Fibroblast of lung (primary cell): ENCODE measurements at regions not wholly inside any gene's neighbourhood (a gene's known extent, or its start where the extent isn't known, plus 50 kb on each side); places are given as distances from the start of the nearest gene placed in this dataset.

ENCODE experiments used
- DNase-seq, 2 donors: peaks; one replicate each; pipeline versions ENCODE4 v3.0.0 to v3.0.0-alpha.2; 2010; ENCODE audit warnings: low read depth in 2 of 2
- H2AFZ ChIP-seq: 2 replicates; pipeline ENCODE4 v1.5.1; 2012; ENCODE audit warnings: low read length, control low read depth, inconsistent platforms
- H3K27ac ChIP-seq: 2 replicates; pipeline ENCODE4 v1.5.1; 2011; ENCODE audit warnings: low read length, control low read depth; ENCODE audit not compliant: insufficient read depth
- H3K27me3 ChIP-seq: 2 replicates; pipeline ENCODE4 v1.5.1; 2011; ENCODE audit warnings: mild to moderate bottlenecking, low read length; ENCODE audit not compliant: control insufficient read depth, insufficient read depth
- H3K36me3 ChIP-seq: 2 replicates; pipeline ENCODE4 v1.5.1; 2011; ENCODE audit warnings: low read length; ENCODE audit not compliant: control insufficient read depth, insufficient read depth
- H3K4me1 ChIP-seq: 2 replicates; pipeline ENCODE4 v1.5.1; 2011; ENCODE audit warnings: low read length; ENCODE audit not compliant: control insufficient read depth, insufficient read depth; ENCODE audit errors: extremely low read depth
- H3K4me2 ChIP-seq: 2 replicates; pipeline ENCODE4 v1.5.1; 2011; ENCODE audit warnings: low read length, control low read depth; ENCODE audit not compliant: insufficient read depth; ENCODE audit errors: extremely low read depth
- H3K4me3 ChIP-seq, 4 experiments: fragments of 200-600 bp in 1 of 4; sonication (generic) in 1 of 4; replicated peaks in 1 of 4; 2 replicates each; pipeline ENCODE4 v1.5.1; 2011 to 2016; ENCODE audit warnings: low read length in 4 of 4, low read depth in 3 of 4, mild to moderate bottlenecking in 3 of 4, control low read depth in 2 of 4, inconsistent platforms in 1 of 4, mixed read lengths in 1 of 4; ENCODE audit not compliant: insufficient read depth in 1 of 4; ENCODE audit errors: control extremely low read depth in 1 of 4
- H3K79me2 ChIP-seq: 2 replicates; pipeline ENCODE4 v1.5.1; 2012; ENCODE audit warnings: mild to moderate bottlenecking, low read length, inconsistent platforms; ENCODE audit not compliant: control insufficient read depth, insufficient read depth
- H3K9ac ChIP-seq: 2 replicates; pipeline ENCODE4 v1.5.1; 2011; ENCODE audit warnings: mild to moderate bottlenecking, low read length, control low read depth; ENCODE audit not compliant: insufficient read depth
- H3K9me3 ChIP-seq: 2 replicates; pipeline ENCODE4 v1.5.1; 2012; ENCODE audit warnings: low read depth, low read length; ENCODE audit not compliant: control insufficient read depth, insufficient read depth
- H4K20me1 ChIP-seq: 2 replicates; pipeline ENCODE4 v1.5.1; 2011; ENCODE audit warnings: low read length; ENCODE audit not compliant: control insufficient read depth, insufficient read depth; ENCODE audit errors: extremely low read depth
- EZH2 ChIP-seq: IDR thresholded peaks from 2 replicates; pipeline ENCODE4 v1.5.1; 2012; ENCODE audit warnings: low read length, control low read depth, mild to moderate bottlenecking; ENCODE audit errors: missing control alignments
- TF ChIP-seq, protein P1 (sequence below), 2 donors: IDR thresholded peaks in 1 of 2; conservative IDR thresholded peaks in 1 of 2; 1 replicate in 1 of 2; 2 replicates in 1 of 2; pipeline ENCODE4 v1.5.1; 2011 to 2012; ENCODE audit warnings: low read length in 2 of 2, control low read depth in 1 of 2, inconsistent platforms in 1 of 2, low read depth in 1 of 2, mild to moderate bottlenecking in 1 of 2

GRCh38 chr5:164687391-164687790 lies 1182.0 kb downstream of the MAT2B start:
- no peaks in the 10 kb centered on the region for H3K4me1 ChIP-seq
- DNase-seq = no peak
- H3K9me3 ChIP-seq = no peaks in the 10 kb centered on the region
- H3K9ac ChIP-seq = no peak overlapping the region
- no peaks in the 10 kb centered on the region for H3K27me3 ChIP-seq
- no peaks in the 10 kb centered on the region for H3K79me2 ChIP-seq
- H2AFZ ChIP-seq = no peak overlapping the region
- H3K4me3 ChIP-seq = no peak overlapping the region
- H3K27ac ChIP-seq = no peak overlapping the region
- H3K36me3 ChIP-seq = no peaks in the 10 kb centered on the region
- no peaks in the 10 kb centered on the region for H4K20me1 ChIP-seq
- TF ChIP-seq EZH2 = no peak
- TF ChIP-seq, protein P1, sequence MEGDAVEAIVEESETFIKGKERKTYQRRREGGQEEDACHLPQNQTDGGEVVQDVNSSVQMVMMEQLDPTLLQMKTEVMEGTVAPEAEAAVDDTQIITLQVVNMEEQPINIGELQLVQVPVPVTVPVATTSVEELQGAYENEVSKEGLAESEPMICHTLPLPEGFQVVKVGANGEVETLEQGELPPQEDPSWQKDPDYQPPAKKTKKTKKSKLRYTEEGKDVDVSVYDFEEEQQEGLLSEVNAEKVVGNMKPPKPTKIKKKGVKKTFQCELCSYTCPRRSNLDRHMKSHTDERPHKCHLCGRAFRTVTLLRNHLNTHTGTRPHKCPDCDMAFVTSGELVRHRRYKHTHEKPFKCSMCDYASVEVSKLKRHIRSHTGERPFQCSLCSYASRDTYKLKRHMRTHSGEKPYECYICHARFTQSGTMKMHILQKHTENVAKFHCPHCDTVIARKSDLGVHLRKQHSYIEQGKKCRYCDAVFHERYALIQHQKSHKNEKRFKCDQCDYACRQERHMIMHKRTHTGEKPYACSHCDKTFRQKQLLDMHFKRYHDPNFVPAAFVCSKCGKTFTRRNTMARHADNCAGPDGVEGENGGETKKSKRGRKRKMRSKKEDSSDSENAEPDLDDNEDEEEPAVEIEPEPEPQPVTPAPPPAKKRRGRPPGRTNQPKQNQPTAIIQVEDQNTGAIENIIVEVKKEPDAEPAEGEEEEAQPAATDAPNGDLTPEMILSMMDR (conservative IDR thresholded peaks at IDR 0.05 in 1 of 2, IDR thresholded peaks at IDR 0.05 in 1 of 2; ENCODE audit: low read depth in 1 of 2, low read length in 2 of 2) = no peak
- H3K4me2 ChIP-seq = no peak overlapping the region

DNA sequence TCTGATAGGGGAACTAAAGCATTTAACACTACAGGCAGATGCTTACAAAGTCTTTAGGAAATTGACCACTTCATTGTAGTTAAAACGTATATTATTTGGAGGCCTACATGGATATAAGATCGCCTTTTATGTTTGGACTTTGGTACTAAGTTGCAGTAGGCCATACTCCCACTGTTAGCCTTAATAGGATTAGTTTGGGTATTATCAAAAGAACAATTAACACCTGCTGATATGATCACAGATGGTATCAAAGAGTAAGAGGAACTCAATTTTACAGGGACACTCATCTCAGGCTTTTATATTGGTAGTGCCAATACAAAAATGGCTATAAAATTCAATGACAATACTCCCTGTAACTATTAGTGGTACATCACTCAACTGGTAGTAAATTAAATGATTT lies 1183.0 kb downstream of the MAT2B start:
- Histone ChIP-seq H3K79me2 (no peaks in the 10 kb centered on the region), H3K9me3 (no peaks in the 10 kb centered on the region), H3K27me3 (no peaks in the 10 kb centered on the region), H4K20me1 (no peaks in the 10 kb centered on the region), H3K9ac (no peak overlapping the region), H2AFZ (no peak overlapping the region), H3K27ac (no peak overlapping the region), H3K4me3 (no peak overlapping the region), H3K36me3 (no peaks in the 10 kb centered on the region), H3K4me2 (no peak overlapping the region), H3K4me1 (no peaks in the 10 kb centered on the region)
- TF ChIP-seq, protein P1 (conservative IDR thresholded peaks at IDR 0.05 in 1 of 2, IDR thresholded peaks at IDR 0.05 in 1 of 2; ENCODE audit: low read depth in 1 of 2, low read length in 2 of 2) = no peak
- no peak for TF ChIP-seq EZH2
- no peak for DNase-seq

GRCh38 chr5:164708831-164709230 lies 1203.4 kb downstream of the MAT2B start:
- TF ChIP-seq, protein P1 (conservative IDR thresholded peaks at IDR 0.05 in 1 of 2, IDR thresholded peaks at IDR 0.05 in 1 of 2; ENCODE audit: low read depth in 1 of 2, low read length in 2 of 2) = no peak
- no peak for TF ChIP-seq EZH2

More at GRCh38 chr5:164708831-164709230, 1203.4 kb downstream of the MAT2B start:
- no peaks in the 10 kb centered on the region for H3K4me1 ChIP-seq
- no peaks in the 10 kb centered on the region for H4K20me1 ChIP-seq
- no peak overlapping the region for H3K27ac ChIP-seq
- DNase-seq = no peak
- H2AFZ ChIP-seq = no peak overlapping the region
- H3K79me2 ChIP-seq = no peaks in the 10 kb centered on the region
- H3K9me3 ChIP-seq = no peaks in the 10 kb centered on the region
- H3K4me2 ChIP-seq = no peak overlapping the region
- no peaks in the 10 kb centered on the region for H3K36me3 ChIP-seq
- H3K27me3 ChIP-seq = no peaks in the 10 kb centered on the region
- H3K4me3 ChIP-seq = no peak overlapping the region
- no peak overlapping the region for H3K9ac ChIP-seq
